Endothelial cell of umbilical vein (primary cell): ENCODE measurements at regions not wholly inside any gene's neighbourhood (a gene's known extent, or its start where the extent isn't known, plus 50 kb on each side); places are given as distances from the start of the nearest gene placed in this dataset.

Source experiments
- BruUV-seq: library from RNA; stranded (reverse); fragments of 400-500 nt; replicated peaks from 2 replicates; lab custom pipeline; 2021; lab: Mats Ljungman, UMichigan
- CTCF ChIA-PET: fragments of 300-600, 350-600 bp; sonication (Branson Sonifier 250); formaldehyde crosslinking; loops from one replicate; lab custom pipeline; 2021; ENCODE audit warnings: antibody characterized with exemption, inconsistent platforms; lab: Charles Lee
- POLR2A ChIA-PET: fragments of 300-600, 350-600 bp; sonication (Branson Sonifier 250); formaldehyde crosslinking; loops from one replicate; lab custom pipeline; 2021; ENCODE audit warnings: antibody characterized with exemption, inconsistent platforms; lab: Charles Lee
- DNase-seq: peaks from one replicate; pipeline ENCODE4 v3.0.0-alpha.2; 2011; ENCODE audit warnings: low read depth, low spot score
- FAIRE-seq: peaks from 2 replicates; lab custom pipeline; 2011; peaks lifted over from hg19 to GRCh38; lab: Jason Lieb, UNC
- H2AFZ ChIP-seq: 2 replicates; pipeline ENCODE4 v1.6.0; 2012; ENCODE audit warnings: low read depth, low read length, control low read depth, inconsistent platforms
- H3K27ac ChIP-seq: 2 replicates; pipeline ENCODE4 v1.5.1; 2011; ENCODE audit warnings: low read depth, mild to moderate bottlenecking, control low read depth, low read length, moderate library complexity; ENCODE audit not compliant: insufficient read depth
- H3K27me3 ChIP-seq, 2 experiments: 2 replicates each; pipeline versions ENCODE4 v1.6.0 to v1.6.1; 2011; ENCODE audit warnings: low read length in 2 of 2, mixed read lengths in 1 of 2; ENCODE audit not compliant: control insufficient read depth in 2 of 2, insufficient read depth in 2 of 2
- H3K36me3 ChIP-seq, 2 experiments: 2 replicates in 1 of 2; 3 replicates in 1 of 2; pipeline ENCODE4 v1.5.1; 2011; ENCODE audit warnings: low read length in 2 of 2, mild to moderate bottlenecking in 1 of 2, moderate library complexity in 1 of 2; ENCODE audit not compliant: control insufficient read depth in 2 of 2, insufficient read depth in 2 of 2; ENCODE audit errors: extremely low read depth in 1 of 2
- H3K4me1 ChIP-seq: 3 replicates; pipeline ENCODE4 v1.5.1; 2011; ENCODE audit warnings: mild to moderate bottlenecking, low read length; ENCODE audit not compliant: control insufficient read depth, insufficient read depth; ENCODE audit errors: extremely low read depth
- H3K4me2 ChIP-seq: 2 replicates; pipeline ENCODE4 v1.6.1; 2011; ENCODE audit warnings: low read length, control low read depth, mixed read lengths; ENCODE audit not compliant: insufficient read depth
- H3K4me3 ChIP-seq, 3 experiments: fragments of 200-600 bp in 1 of 3; sonication (generic), shearing (Covaris generic) in 1 of 3; replicated peaks in 1 of 3; 2 replicates each; pipeline ENCODE4 v1.5.1; 2011 to 2016; ENCODE audit warnings: control low read depth in 3 of 3, low read length in 3 of 3, mild to moderate bottlenecking in 2 of 3, inconsistent platforms in 1 of 3, low read depth in 1 of 3, moderate library complexity in 1 of 3; ENCODE audit not compliant: insufficient read depth in 1 of 3
- H3K79me2 ChIP-seq: 2 replicates; pipeline ENCODE4 v1.6.0; 2012; ENCODE audit warnings: low read length, inconsistent platforms; ENCODE audit not compliant: control insufficient read depth, insufficient read depth
- H3K9ac ChIP-seq: replicated peaks from 2 replicates; pipeline ENCODE3; 2011; ENCODE audit warnings: low read length, control low read depth; ENCODE audit not compliant: insufficient read depth; ENCODE audit errors: extremely low read depth
- H3K9me1 ChIP-seq: replicated peaks from 3 replicates; pipeline ENCODE4 v1.6.0; 2011; ENCODE audit warnings: mild to moderate bottlenecking, low read length; ENCODE audit not compliant: control insufficient read depth, insufficient read depth; ENCODE audit errors: extremely low read depth
- H3K9me3 ChIP-seq: replicated peaks from 2 replicates; pipeline ENCODE4 v1.5.1; 2012; ENCODE audit warnings: low read length, inconsistent platforms; ENCODE audit not compliant: control insufficient read depth, insufficient read depth
- H4K20me1 ChIP-seq: replicated peaks from 2 replicates; pipeline ENCODE3; 2011; ENCODE audit warnings: mild to moderate bottlenecking, low read length; ENCODE audit not compliant: control insufficient read depth, insufficient read depth; ENCODE audit errors: extremely low read depth
- EZH2 ChIP-seq: IDR thresholded peaks from 2 replicates; pipeline ENCODE4 v1.6.1; 2012; ENCODE audit warnings: borderline replicate concordance, low read depth, mild to moderate bottlenecking, moderate library complexity, low read length, inconsistent platforms; ENCODE audit not compliant: severe bottlenecking
- FOS ChIP-seq: IDR thresholded peaks from 2 replicates; pipeline ENCODE4 v1.6.1; 2011; ENCODE audit warnings: mild to moderate bottlenecking, low read length, moderate library complexity, borderline replicate concordance; ENCODE audit not compliant: insufficient read depth
- GATA2 ChIP-seq: IDR thresholded peaks from 2 replicates; pipeline ENCODE4 v1.7.0; 2011; ENCODE audit warnings: low read depth, mild to moderate bottlenecking, moderate library complexity, mixed read lengths, low read length; ENCODE audit not compliant: insufficient read length, insufficient read depth
- JUN ChIP-seq: IDR thresholded peaks from 2 replicates; pipeline ENCODE4 v1.6.1; 2011; ENCODE audit warnings: borderline replicate concordance, low read depth; ENCODE audit not compliant: insufficient read length, insufficient read depth
- MYC ChIP-seq: IDR thresholded peaks from one replicate; pipeline ENCODE4 v1.6.1; 2011; ENCODE audit warnings: mild to moderate bottlenecking, low read depth, low read length
- POLR2A ChIP-seq: IDR thresholded peaks from 2 replicates; pipeline ENCODE4 v1.6.1; 2012; ENCODE audit warnings: low read depth, mild to moderate bottlenecking, control low read depth, low read length
- POLR2AphosphoS5 ChIP-seq: IDR thresholded peaks from 2 replicates; pipeline ENCODE4 v1.6.1; 2012; ENCODE audit warnings: low read depth, mild to moderate bottlenecking, control low read depth, low read length, moderate library complexity; ENCODE audit not compliant: insufficient read depth
- dilution Hi-C: fragments of 300-500 bp; cut with MboI; formaldehyde crosslinking; loops from one replicate; pipeline ENCODE4 v1.15.0; 2019; ENCODE audit warnings: low sequenced_read_pairs; ENCODE audit not compliant: extremely low pct_ligation_motif_present
- intact Hi-C: fragments of 100-400 bp; cut with micrococcal nuclease; formaldehyde crosslinking; loops from one replicate; pipeline ENCODE4 v1.10.0; 2022
- TF ChIP-seq, protein P1 (sequence below), 2 donors: IDR thresholded peaks; 1 replicate in 1 of 2; 2 replicates in 1 of 2; pipeline ENCODE4 v1.5.1; 2011; ENCODE audit warnings: low read length in 2 of 2, mild to moderate bottlenecking in 2 of 2, moderate library complexity in 2 of 2, control low read depth in 1 of 2, inconsistent platforms in 1 of 2, low read depth in 1 of 2; ENCODE audit not compliant: insufficient read depth in 1 of 2; ENCODE audit errors: extremely low read depth in 1 of 2
- TF ChIP-seq, protein P2 (sequence below): IDR thresholded peaks from 2 replicates; pipeline ENCODE4 v1.6.1; 2011; ENCODE audit not compliant: insufficient read depth, insufficient read length

DNA sequence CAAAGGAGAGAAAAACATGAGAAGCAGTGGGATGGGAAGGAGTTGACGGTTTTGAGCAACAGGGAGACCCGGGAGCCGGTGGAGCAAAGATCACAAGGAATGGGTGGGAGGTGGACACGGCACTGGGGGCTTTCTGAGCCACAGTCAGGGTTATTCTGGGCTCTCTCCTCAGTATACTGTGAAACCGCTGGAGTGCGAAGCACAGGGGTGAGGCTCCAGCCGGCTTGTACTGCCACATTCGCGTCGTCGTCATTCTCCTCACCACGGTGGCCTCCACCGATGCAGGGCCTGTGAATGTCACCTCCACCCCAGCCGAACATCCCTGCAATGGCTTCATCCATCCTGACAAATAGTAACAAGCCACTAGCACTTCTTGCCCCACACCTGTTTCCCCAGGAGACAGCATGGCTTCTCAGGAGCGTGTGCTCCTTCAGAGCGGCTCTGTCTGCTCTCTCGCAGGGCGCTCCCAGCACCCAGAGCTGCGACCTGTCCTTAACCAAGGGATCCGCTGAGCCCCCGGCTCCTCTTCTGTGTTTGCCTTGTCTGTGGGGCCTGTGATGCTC lies 1165.3 kb downstream of the TBC1D22A start:
- no peak for TF ChIP-seq GATA2
- TF ChIP-seq EZH2 = no peak
- TF ChIP-seq, protein P1, sequence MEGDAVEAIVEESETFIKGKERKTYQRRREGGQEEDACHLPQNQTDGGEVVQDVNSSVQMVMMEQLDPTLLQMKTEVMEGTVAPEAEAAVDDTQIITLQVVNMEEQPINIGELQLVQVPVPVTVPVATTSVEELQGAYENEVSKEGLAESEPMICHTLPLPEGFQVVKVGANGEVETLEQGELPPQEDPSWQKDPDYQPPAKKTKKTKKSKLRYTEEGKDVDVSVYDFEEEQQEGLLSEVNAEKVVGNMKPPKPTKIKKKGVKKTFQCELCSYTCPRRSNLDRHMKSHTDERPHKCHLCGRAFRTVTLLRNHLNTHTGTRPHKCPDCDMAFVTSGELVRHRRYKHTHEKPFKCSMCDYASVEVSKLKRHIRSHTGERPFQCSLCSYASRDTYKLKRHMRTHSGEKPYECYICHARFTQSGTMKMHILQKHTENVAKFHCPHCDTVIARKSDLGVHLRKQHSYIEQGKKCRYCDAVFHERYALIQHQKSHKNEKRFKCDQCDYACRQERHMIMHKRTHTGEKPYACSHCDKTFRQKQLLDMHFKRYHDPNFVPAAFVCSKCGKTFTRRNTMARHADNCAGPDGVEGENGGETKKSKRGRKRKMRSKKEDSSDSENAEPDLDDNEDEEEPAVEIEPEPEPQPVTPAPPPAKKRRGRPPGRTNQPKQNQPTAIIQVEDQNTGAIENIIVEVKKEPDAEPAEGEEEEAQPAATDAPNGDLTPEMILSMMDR (IDR thresholded peaks at IDR 0.05; ENCODE audit: extremely low read depth in 1 of 2, insufficient read depth in 1 of 2, low read depth in 1 of 2, low read length in 2 of 2) = no peak
- no peak for TF ChIP-seq POLR2A
- TF ChIP-seq JUN = no peak
- TF ChIP-seq POLR2AphosphoS5 = no peak
- TF ChIP-seq, protein P2, sequence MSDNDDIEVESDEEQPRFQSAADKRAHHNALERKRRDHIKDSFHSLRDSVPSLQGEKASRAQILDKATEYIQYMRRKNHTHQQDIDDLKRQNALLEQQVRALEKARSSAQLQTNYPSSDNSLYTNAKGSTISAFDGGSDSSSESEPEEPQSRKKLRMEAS = no peak
- no peak for TF ChIP-seq MYC
- no peak for TF ChIP-seq FOS
- dilution Hi-C loops (no loop called here), intact Hi-C loops (no loop called here)
- peaks cover 6% of the 10 kb centered on the region for H3K9me3 ChIP-seq
- no peak overlapping the region for H2AFZ ChIP-seq
- CTCF ChIA-PET = interaction anchor here (0.6 kb wide), 1 partner anchor 48 kb away, joined by 3 read pairs; no protein-coding TSS in a partner anchor
- no peaks in the 10 kb centered on the region for H3K9me1 ChIP-seq
- FAIRE-seq = no peak
- POLR2A ChIA-PET = no interaction called here
- DNase-seq = no peak
- H3K36me3 ChIP-seq = no peaks in the 10 kb centered on the region
- H4K20me1 ChIP-seq = no peaks in the 10 kb centered on the region
- H3K4me1 ChIP-seq = no peaks in the 10 kb centered on the region
- no TSS peak for BruUV-seq
- H3K79me2 ChIP-seq = no peaks in the 10 kb centered on the region
- H3K27me3 ChIP-seq = no peaks in the 10 kb centered on the region
- no peak overlapping the region for H3K4me2 ChIP-seq
- no peak overlapping the region for H3K4me3 ChIP-seq
- H3K27ac ChIP-seq = no peak overlapping the region
- H3K9ac ChIP-seq = no peak overlapping the region
